Activated naive CD8-positive, alpha-beta T cell treated with anti-CD3 and anti-CD28 coated beads, Interleukin-2, amount 50 U/mL, for 24 hours (primary cell): ENCODE measurements at regions not wholly inside any gene's neighbourhood (a gene's known extent, or its start where the extent isn't known, plus 50 kb on each side); places are given as distances from the start of the nearest gene placed in this dataset.

ENCODE experiments used
- ATAC-seq: fragments of 150-1000 bp; cut with Tn5 transposase; one replicate; pipeline ENCODE4 v1.10.0; 2021
- DNase-seq: peaks from one replicate; pipeline ENCODE4 v3.0.0; 2021
- H3K27ac Mint-ChIP-seq: one replicate; pipeline ENCODE4 v1.8.0; 2021; ENCODE audit warnings: mild to moderate bottlenecking, mixed read lengths
- H3K27me3 Mint-ChIP-seq: one replicate; pipeline ENCODE4 v1.8.0; 2021; ENCODE audit warnings: mixed read lengths
- H3K36me3 Mint-ChIP-seq: one replicate; pipeline ENCODE4 v1.8.0; 2021; ENCODE audit warnings: low read depth, mixed read lengths
- H3K4me1 Mint-ChIP-seq: one replicate; pipeline ENCODE4 v1.8.0; 2021; ENCODE audit warnings: mixed read lengths
- H3K4me3 Mint-ChIP-seq: one replicate; pipeline ENCODE4 v1.8.0; 2021; ENCODE audit warnings: mild to moderate bottlenecking, moderate library complexity, mixed read lengths
- H3K9me3 Mint-ChIP-seq: one replicate; pipeline ENCODE4 v1.8.0; 2021; ENCODE audit warnings: mixed read lengths

- no peaks in the 10 kb centered on the region for H3K27me3 Mint-ChIP-seq
- no peaks in the 10 kb centered on the region for H3K36me3 Mint-ChIP-seq
- no peaks in the 10 kb centered on the region for H3K4me1 Mint-ChIP-seq
- no peak for ATAC-seq
- no peak for DNase-seq
- no peak overlapping the region for H3K27ac Mint-ChIP-seq
- H3K9me3 Mint-ChIP-seq: peaks cover 4% of the 10 kb centered on the region
- no peak overlapping the region for H3K4me3 Mint-ChIP-seq
These were observed 564.3 kb downstream of the SLC4A3 start for GRCh38 chr2:220191737-220192136.

GRCh38 chr2:220192994-220193753 is 565.7 kb downstream of the SLC4A3 start:
- DNase-seq (no peak), ATAC-seq (no peak)
- Mint-ChIP-seq H3K4me1 (no peaks in the 10 kb centered on the region), H3K27ac (no peak overlapping the region), H3K9me3 (peaks cover 4% of the 10 kb centered on the region), H3K27me3 (no peaks in the 10 kb centered on the region), H3K36me3 (no peaks in the 10 kb centered on the region), H3K4me3 (no peak overlapping the region)

- no peak overlapping the region for H3K27ac Mint-ChIP-seq
- H3K4me3 Mint-ChIP-seq: no peak overlapping the region
- H3K36me3 Mint-ChIP-seq: no peaks in the 10 kb centered on the region
- no peak for DNase-seq
- peaks cover 4% of the 10 kb centered on the region for H3K9me3 Mint-ChIP-seq
- no peaks in the 10 kb centered on the region for H3K27me3 Mint-ChIP-seq
- no peak for ATAC-seq
- H3K4me1 Mint-ChIP-seq: no peaks in the 10 kb centered on the region
These were observed 567.5 kb downstream of the SLC4A3 start for GRCh38 chr2:220194630-220195584.

- Mint-ChIP-seq H3K4me3 (no peak overlapping the region), H3K4me1 (no peaks in the 10 kb centered on the region), H3K36me3 (no peaks in the 10 kb centered on the region), H3K27me3 (no peaks in the 10 kb centered on the region), H3K27ac (no peak overlapping the region), H3K9me3 (no peaks in the 10 kb centered on the region)
- DNase-seq (no peak), ATAC-seq (no peak)
These were observed 571.5 kb downstream of the SLC4A3 start for GRCh38 chr2:220198896-220199295.

GRCh38 chr2:220202066-220202465 is 574.6 kb downstream of the SLC4A3 start:
- ATAC-seq: no peak
- peaks cover 2% of the 10 kb centered on the region for H3K27me3 Mint-ChIP-seq
- no peak for DNase-seq
- no peaks in the 10 kb centered on the region for H3K36me3 Mint-ChIP-seq
- H3K27ac Mint-ChIP-seq: no peak overlapping the region
- no peaks in the 10 kb centered on the region for H3K4me1 Mint-ChIP-seq
- no peak overlapping the region for H3K4me3 Mint-ChIP-seq
- no peaks in the 10 kb centered on the region for H3K9me3 Mint-ChIP-seq

GRCh38 chr2:220209093-220209492 is 581.7 kb downstream of the SLC4A3 start:
- no peaks in the 10 kb centered on the region for H3K4me1 Mint-ChIP-seq
- no peak overlapping the region for H3K27ac Mint-ChIP-seq
- H3K36me3 Mint-ChIP-seq: no peaks in the 10 kb centered on the region
- H3K4me3 Mint-ChIP-seq: no peak overlapping the region
- DNase-seq (no peak), ATAC-seq (no peak)
- peaks cover 3% of the 10 kb centered on the region for H3K27me3 Mint-ChIP-seq
- H3K9me3 Mint-ChIP-seq: no peaks in the 10 kb centered on the region

GRCh38 chr2:220209751-220210150 is 582.3 kb downstream of the SLC4A3 start:
- DNase-seq (no peak), ATAC-seq (no peak)
- no peak overlapping the region for H3K27ac Mint-ChIP-seq
- H3K9me3 Mint-ChIP-seq: no peaks in the 10 kb centered on the region
- H3K4me1 Mint-ChIP-seq: no peaks in the 10 kb centered on the region
- H3K27me3 Mint-ChIP-seq: peaks cover 3% of the 10 kb centered on the region
- H3K36me3 Mint-ChIP-seq: no peaks in the 10 kb centered on the region
- no peak overlapping the region for H3K4me3 Mint-ChIP-seq

GRCh38 chr2:220212296-220213080 is 585.1 kb downstream of the SLC4A3 start:
- Mint-ChIP-seq H3K4me3 (no peak overlapping the region), H3K4me1 (no peaks in the 10 kb centered on the region), H3K27ac (no peak overlapping the region), H3K9me3 (no peaks in the 10 kb centered on the region), H3K27me3 (no peaks in the 10 kb centered on the region), H3K36me3 (no peaks in the 10 kb centered on the region)
- DNase-seq: no peak
- no peak for ATAC-seq

GRCh38 chr2:220215785-220216184 is 588.4 kb downstream of the SLC4A3 start:
- Mint-ChIP-seq H3K9me3 (no peaks in the 10 kb centered on the region), H3K36me3 (no peaks in the 10 kb centered on the region), H3K27ac (no peak overlapping the region), H3K27me3 (no peaks in the 10 kb centered on the region), H3K4me3 (no peak overlapping the region), H3K4me1 (no peaks in the 10 kb centered on the region)
- ATAC-seq (no peak), DNase-seq (no peak)

- Mint-ChIP-seq H3K4me3 (no peak overlapping the region), H3K27ac (no peak overlapping the region), H3K9me3 (no peaks in the 10 kb centered on the region), H3K4me1 (no peaks in the 10 kb centered on the region), H3K36me3 (no peaks in the 10 kb centered on the region), H3K27me3 (no peaks in the 10 kb centered on the region)
- DNase-seq (no peak), ATAC-seq (no peak)
These were observed 591.9 kb downstream of the SLC4A3 start for GRCh38 chr2:220219371-220219770.

GRCh38 chr2:220220009-220220408 is 592.6 kb downstream of the SLC4A3 start:
- H3K36me3 Mint-ChIP-seq: no peaks in the 10 kb centered on the region
- ATAC-seq: no peak
- no peaks in the 10 kb centered on the region for H3K27me3 Mint-ChIP-seq
- no peaks in the 10 kb centered on the region for H3K9me3 Mint-ChIP-seq
- H3K27ac Mint-ChIP-seq: no peak overlapping the region
- no peaks in the 10 kb centered on the region for H3K4me1 Mint-ChIP-seq
- no peak overlapping the region for H3K4me3 Mint-ChIP-seq
- DNase-seq: no peak

GRCh38 chr2:220221992-220222391 is 594.6 kb downstream of the SLC4A3 start:
- H3K4me1 Mint-ChIP-seq: no peaks in the 10 kb centered on the region
- H3K27me3 Mint-ChIP-seq: no peaks in the 10 kb centered on the region
- ATAC-seq: no peak

GRCh38 chr2:220224691-220225543 is 597.5 kb downstream of the SLC4A3 start:
- no peaks in the 10 kb centered on the region for H3K4me1 Mint-ChIP-seq
- peaks cover under 1% of the 10 kb centered on the region for H3K9me3 Mint-ChIP-seq
- no peaks in the 10 kb centered on the region for H3K36me3 Mint-ChIP-seq
- no peak for DNase-seq
- no peak overlapping the region for H3K27ac Mint-ChIP-seq
- H3K27me3 Mint-ChIP-seq: no peaks in the 10 kb centered on the region
- H3K4me3 Mint-ChIP-seq: no peak overlapping the region
- ATAC-seq: no peak

More at GRCh38 chr2:220221992-220222391, 594.6 kb downstream of the SLC4A3 start:
- Mint-ChIP-seq H3K27ac (no peak overlapping the region), H3K9me3 (no peaks in the 10 kb centered on the region), H3K4me3 (no peak overlapping the region), H3K36me3 (no peaks in the 10 kb centered on the region)
- no peak for DNase-seq

GRCh38 chr2:220226076-220226475 is 598.6 kb downstream of the SLC4A3 start:
- H3K9me3 Mint-ChIP-seq: peaks cover 8% of the 10 kb centered on the region
- ATAC-seq (no peak), DNase-seq (no peak)
- no peaks in the 10 kb centered on the region for H3K27me3 Mint-ChIP-seq
- no peaks in the 10 kb centered on the region for H3K4me1 Mint-ChIP-seq
- H3K36me3 Mint-ChIP-seq: no peaks in the 10 kb centered on the region
- no peak overlapping the region for H3K27ac Mint-ChIP-seq
- no peak overlapping the region for H3K4me3 Mint-ChIP-seq
